ENCODE measurements at regions not wholly inside any gene's neighbourhood (a gene's known extent, or its start where the extent isn't known, plus 50 kb on each side); places are given as distances from the start of the nearest gene placed in this dataset.

DNA sequence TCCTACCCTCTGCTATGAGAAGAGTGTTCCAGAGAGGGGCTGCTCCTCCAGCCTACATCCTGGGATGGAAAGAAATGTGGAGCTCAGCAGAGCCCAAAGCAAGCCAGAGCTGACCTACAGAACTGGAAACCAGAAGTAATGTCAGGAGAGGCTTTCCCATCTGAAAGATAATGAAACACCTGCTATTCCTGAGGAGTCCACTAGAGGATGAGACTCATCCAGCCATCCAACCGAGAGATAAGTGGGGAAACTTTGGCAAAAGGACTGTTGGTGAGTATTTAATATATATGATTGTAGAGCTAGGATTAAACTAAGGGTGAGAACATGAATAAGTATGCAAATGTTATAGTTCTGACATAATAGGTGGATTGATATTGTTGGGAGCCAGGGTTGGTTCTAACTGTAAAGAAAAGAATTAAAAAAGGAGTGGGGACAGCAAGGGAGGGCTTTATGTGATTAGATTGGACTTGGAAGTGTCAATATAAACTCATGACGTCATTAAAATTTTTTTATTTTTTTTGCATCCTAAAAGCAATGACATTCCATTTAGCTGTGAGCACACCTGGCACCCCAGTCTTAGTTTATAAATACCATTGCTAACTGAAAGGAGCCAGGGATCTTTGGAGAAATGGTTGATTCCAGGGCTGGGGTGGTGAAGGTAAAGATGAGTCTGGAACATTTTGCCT, 312.8 kb upstream of the NFE2L3 start:
- no peak for ATAC-seq (ENCODE audit: insufficient read depth, low read depth)
- no peak overlapping the region for H3K4me3 ChIP-seq (ENCODE audit: low read depth in 1 of 2, low read length in 2 of 2)
- no peak overlapping the region for H3K4me2 ChIP-seq (ENCODE audit: insufficient read depth, low read length)
- no peak overlapping the region for H2AFZ ChIP-seq (ENCODE audit: low read depth, low read length)
- no peaks in the 10 kb centered on the region for H3K4me1 ChIP-seq (ENCODE audit: insufficient read depth, low read length)
- TF ChIP-seq EZH2 (IDR thresholded peaks at IDR 0.05; ENCODE audit: borderline replicate concordance, low read depth, low read length, severe bottlenecking), result no peak
- TF ChIP-seq, protein P1, sequence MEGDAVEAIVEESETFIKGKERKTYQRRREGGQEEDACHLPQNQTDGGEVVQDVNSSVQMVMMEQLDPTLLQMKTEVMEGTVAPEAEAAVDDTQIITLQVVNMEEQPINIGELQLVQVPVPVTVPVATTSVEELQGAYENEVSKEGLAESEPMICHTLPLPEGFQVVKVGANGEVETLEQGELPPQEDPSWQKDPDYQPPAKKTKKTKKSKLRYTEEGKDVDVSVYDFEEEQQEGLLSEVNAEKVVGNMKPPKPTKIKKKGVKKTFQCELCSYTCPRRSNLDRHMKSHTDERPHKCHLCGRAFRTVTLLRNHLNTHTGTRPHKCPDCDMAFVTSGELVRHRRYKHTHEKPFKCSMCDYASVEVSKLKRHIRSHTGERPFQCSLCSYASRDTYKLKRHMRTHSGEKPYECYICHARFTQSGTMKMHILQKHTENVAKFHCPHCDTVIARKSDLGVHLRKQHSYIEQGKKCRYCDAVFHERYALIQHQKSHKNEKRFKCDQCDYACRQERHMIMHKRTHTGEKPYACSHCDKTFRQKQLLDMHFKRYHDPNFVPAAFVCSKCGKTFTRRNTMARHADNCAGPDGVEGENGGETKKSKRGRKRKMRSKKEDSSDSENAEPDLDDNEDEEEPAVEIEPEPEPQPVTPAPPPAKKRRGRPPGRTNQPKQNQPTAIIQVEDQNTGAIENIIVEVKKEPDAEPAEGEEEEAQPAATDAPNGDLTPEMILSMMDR (IDR thresholded peaks at IDR 0.05; ENCODE audit: borderline replicate concordance, extremely low read depth, low read length, poor library complexity, severe bottlenecking), result peak; percentile 38
- DNase-seq, result no peak
- H3K27me3 ChIP-seq (ENCODE audit: insufficient read depth, low read length, poor library complexity), result peaks cover 12% of the 10 kb centered on the region
- H3K9me3 ChIP-seq (ENCODE audit: insufficient read depth, low read length, severe bottlenecking), result no peaks in the 10 kb centered on the region
- no peak overlapping the region for H3K9ac ChIP-seq (ENCODE audit: low read depth, low read length)
- H3K27ac ChIP-seq (ENCODE audit: low read length), result no peak overlapping the region
- no peaks in the 10 kb centered on the region for H3K36me3 ChIP-seq (ENCODE audit: insufficient read depth, low read length)
- H4K20me1 ChIP-seq (ENCODE audit: insufficient read depth, low read length), result no peaks in the 10 kb centered on the region
- H3K79me2 ChIP-seq (ENCODE audit: insufficient read depth, low read length), result no peaks in the 10 kb centered on the region

DNA sequence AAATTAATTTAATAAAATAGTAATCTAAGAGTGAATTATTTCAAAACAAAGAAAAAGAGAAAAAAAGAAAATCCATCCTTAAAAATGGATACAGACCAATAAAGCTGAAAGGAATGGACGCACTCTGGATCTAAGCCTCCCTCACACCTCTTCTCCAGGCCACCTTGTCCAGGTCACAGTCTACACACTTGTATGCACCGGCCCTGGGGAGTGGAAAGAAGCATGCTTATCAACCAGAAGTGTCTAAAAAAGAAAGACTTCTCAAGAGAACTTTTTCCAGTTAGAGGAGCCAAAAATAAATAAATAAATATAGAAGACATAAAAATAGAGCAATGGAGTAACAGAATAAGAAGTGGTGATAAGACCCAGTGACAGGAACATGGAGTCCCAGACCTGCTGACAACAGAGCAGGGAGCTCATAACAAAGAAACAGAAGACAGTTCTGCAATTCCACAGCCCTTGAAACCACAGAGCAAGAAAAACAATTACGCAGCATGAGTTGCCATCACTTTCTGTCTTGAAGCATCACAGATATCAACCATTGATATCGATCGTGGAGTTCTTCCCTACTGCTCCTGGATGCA, 311.7 kb upstream of the NFE2L3 start:
- H3K27ac ChIP-seq (ENCODE audit: low read length), result no peak overlapping the region
- H3K4me2 ChIP-seq (ENCODE audit: insufficient read depth, low read length), result no peak overlapping the region
- peaks cover 13% of the 10 kb centered on the region for H3K27me3 ChIP-seq (ENCODE audit: insufficient read depth, low read length, poor library complexity)
- no peak for TF ChIP-seq EZH2 (IDR thresholded peaks at IDR 0.05; ENCODE audit: borderline replicate concordance, low read depth, low read length, severe bottlenecking)
- TF ChIP-seq, protein P1 (IDR thresholded peaks at IDR 0.05; ENCODE audit: borderline replicate concordance, extremely low read depth, low read length, poor library complexity, severe bottlenecking), result no peak
- H4K20me1 ChIP-seq (ENCODE audit: insufficient read depth, low read length), result no peaks in the 10 kb centered on the region
- DNase-seq, result no peak
- no peaks in the 10 kb centered on the region for H3K9me3 ChIP-seq (ENCODE audit: insufficient read depth, low read length, severe bottlenecking)
- no peak overlapping the region for H3K4me3 ChIP-seq (ENCODE audit: low read depth in 1 of 2, low read length in 2 of 2)
- no peaks in the 10 kb centered on the region for H3K36me3 ChIP-seq (ENCODE audit: insufficient read depth, low read length)
- H3K9ac ChIP-seq (ENCODE audit: low read depth, low read length), result no peak overlapping the region
- no peak overlapping the region for H2AFZ ChIP-seq (ENCODE audit: low read depth, low read length)
- no peaks in the 10 kb centered on the region for H3K79me2 ChIP-seq (ENCODE audit: insufficient read depth, low read length)
- ATAC-seq (ENCODE audit: insufficient read depth, low read depth), result no peak
- no peaks in the 10 kb centered on the region for H3K4me1 ChIP-seq (ENCODE audit: insufficient read depth, low read length)

DNA sequence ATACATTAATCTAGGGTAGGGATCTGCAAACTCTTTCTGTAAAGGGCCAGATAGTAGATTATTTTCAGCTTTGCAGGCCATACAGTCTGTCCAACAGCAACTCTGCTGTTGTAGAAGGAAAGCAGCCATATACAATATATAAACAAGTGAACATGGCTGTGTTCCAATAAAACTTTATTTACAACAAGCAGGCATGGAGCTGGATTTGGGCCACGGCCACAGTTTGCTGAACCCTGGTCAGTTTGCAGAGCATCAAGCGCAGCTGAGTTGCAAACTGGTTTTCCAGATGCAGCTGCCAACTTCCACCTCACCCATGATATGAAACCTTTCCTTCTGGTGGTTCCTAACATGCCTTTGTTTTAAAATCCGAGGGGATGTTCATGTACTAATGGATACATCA, 310.4 kb upstream of the NFE2L3 start:
- no peaks in the 10 kb centered on the region for H3K36me3 ChIP-seq (ENCODE audit: insufficient read depth, low read length)
- no peak overlapping the region for H2AFZ ChIP-seq (ENCODE audit: low read depth, low read length)
- no peak overlapping the region for H3K4me3 ChIP-seq (ENCODE audit: low read depth in 1 of 2, low read length in 2 of 2)
- H3K79me2 ChIP-seq (ENCODE audit: insufficient read depth, low read length), result no peaks in the 10 kb centered on the region
- H3K9me3 ChIP-seq (ENCODE audit: insufficient read depth, low read length, severe bottlenecking), result no peaks in the 10 kb centered on the region
- DNase-seq (no peak), ATAC-seq (ENCODE audit: insufficient read depth, low read depth) (no peak)
- no peak overlapping the region for H3K27ac ChIP-seq (ENCODE audit: low read length)
- TF ChIP-seq, protein P1 (IDR thresholded peaks at IDR 0.05; ENCODE audit: borderline replicate concordance, extremely low read depth, low read length, poor library complexity, severe bottlenecking), result no peak
- TF ChIP-seq EZH2 (IDR thresholded peaks at IDR 0.05; ENCODE audit: borderline replicate concordance, low read depth, low read length, severe bottlenecking), result no peak
- H3K4me1 ChIP-seq (ENCODE audit: insufficient read depth, low read length), result no peaks in the 10 kb centered on the region
- no peak overlapping the region for H3K4me2 ChIP-seq (ENCODE audit: insufficient read depth, low read length)
- H4K20me1 ChIP-seq (ENCODE audit: insufficient read depth, low read length), result no peaks in the 10 kb centered on the region
- no peak overlapping the region for H3K9ac ChIP-seq (ENCODE audit: low read depth, low read length)
- peaks cover 21% of the 10 kb centered on the region for H3K27me3 ChIP-seq (ENCODE audit: insufficient read depth, low read length, poor library complexity)
